NCI-H146 treated with DMSO at 0.1 percent for 48 hours (cell line): ENCODE measurements at regions not wholly inside any gene's neighbourhood (a gene's known extent, or its start where the extent isn't known, plus 50 kb on each side); places are given as distances from the start of the nearest gene placed in this dataset.

Experiments
- DNase-seq: peaks from one replicate; lab custom pipeline; 2025; ENCODE audit not compliant: unreplicated experiment; lab: John Stamatoyannopoulos, UW

- DNase-seq = no peak
Measured at GRCh38 chr2:237264480-237265219, 149.3 kb downstream of the COL6A3 start.

- DNase-seq = no peak
Measured at GRCh38 chr2:237268004-237268708, 145.8 kb downstream of the COL6A3 start.

DNA sequence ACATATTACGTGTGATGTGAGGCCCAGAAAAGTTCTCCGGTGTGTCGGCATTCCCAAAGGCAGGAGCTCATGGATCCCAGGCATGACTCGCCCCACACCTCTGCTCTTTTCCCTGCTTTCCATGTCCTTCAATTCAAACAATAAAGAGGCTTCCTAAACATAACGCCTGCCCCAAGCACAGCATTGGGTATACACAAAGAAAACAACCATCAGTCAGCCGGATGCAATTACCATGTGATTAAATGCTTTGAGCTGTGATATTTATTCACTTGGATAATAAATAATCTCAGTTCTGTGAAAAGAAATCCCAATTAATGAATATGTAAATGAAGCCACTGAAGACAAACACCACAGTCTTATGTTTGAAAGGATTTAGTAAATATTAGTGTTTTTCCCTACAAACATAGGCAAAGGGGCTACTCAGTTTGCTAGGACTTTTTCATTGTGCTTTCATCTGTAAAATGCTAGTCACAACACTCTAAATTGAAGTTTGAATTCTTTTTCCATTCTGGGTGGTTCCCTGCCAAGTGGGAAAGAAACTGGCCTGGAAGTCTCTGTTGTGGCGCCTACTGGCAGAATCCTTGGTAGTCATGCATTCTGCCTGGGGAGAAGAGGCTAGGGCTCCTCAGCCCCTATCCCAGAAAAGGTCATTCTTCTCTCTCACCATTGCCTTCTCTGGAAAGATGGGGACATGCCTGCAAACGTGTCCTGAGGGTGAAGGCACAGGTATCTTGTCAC, 144.7 kb downstream of the COL6A3 start:
- DNase-seq = no peak

- no peak for DNase-seq
Measured at GRCh38 chr2:237270520-237270919, 143.4 kb downstream of the COL6A3 start.

DNA sequence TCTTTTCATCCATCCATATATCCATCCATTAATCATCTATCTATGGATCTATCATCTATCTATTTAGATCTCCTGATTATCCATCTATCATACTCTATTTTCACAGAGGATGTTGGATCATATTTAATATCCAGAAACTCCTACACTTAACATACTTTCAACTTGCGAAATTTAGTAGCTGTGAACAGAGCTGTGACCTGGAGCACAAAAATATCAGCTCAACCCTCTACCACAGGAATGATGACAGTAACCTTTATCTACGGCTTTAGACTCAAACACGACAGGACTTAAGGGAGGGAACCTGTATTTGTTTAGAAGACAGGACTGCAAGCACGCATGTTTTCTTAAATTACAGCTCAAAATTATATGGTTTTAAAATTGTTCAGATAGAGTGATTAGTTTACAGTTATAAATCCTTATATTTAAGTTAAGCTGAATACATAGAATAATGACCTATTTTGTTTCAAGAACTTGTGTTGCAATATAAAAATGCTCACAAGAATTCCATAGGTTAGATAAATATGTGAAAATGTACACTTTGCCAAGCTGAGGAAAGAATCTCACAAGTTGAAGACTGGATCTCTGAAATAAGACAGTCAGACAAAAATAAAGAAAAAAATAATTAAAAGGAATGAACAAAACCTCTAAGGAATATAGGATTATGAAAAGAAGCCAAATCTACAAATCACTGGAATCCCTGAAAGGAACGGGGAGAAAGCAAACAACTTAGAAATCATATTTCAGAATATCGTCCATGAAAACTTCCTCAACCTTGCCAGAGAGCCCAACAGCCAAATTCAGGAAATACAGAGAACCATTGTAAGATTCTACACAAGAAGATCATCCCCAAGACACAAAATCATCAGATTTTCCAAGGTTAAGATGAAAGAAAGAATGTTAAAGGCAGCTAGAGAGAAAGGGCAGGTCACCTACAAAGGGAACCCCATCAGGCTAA, 142.0 kb downstream of the COL6A3 start:
- DNase-seq = no peak
